Immature natural killer cell (primary cell): ENCODE measurements at regions not wholly inside any gene's neighbourhood (a gene's known extent, or its start where the extent isn't known, plus 50 kb on each side); places are given as distances from the start of the nearest gene placed in this dataset.

Experiments
- DNase-seq, 3 donors: peaks; one replicate each; pipeline ENCODE4 v3.0.0; 2022; ENCODE audit warnings: mixed read lengths in 1 of 3
- H3K27ac Mint-ChIP-seq, 6 donors: one replicate each; pipeline ENCODE4 v1.8.0; 2020; ENCODE audit warnings: mixed read lengths in 6 of 6, mild to moderate bottlenecking in 5 of 6, inconsistent platforms in 4 of 6, moderate library complexity in 3 of 6
- H3K27me3 Mint-ChIP-seq, 3 donors: one replicate each; pipeline ENCODE4 v1.8.0; 2020 to 2021; ENCODE audit warnings: low read depth in 3 of 3, mild to moderate bottlenecking in 3 of 3, mixed read lengths in 3 of 3, moderate library complexity in 3 of 3, inconsistent platforms in 1 of 3
- H3K36me3 Mint-ChIP-seq, 3 donors: one replicate each; pipeline ENCODE4 v1.8.0; 2020; ENCODE audit warnings: mixed read lengths in 3 of 3, inconsistent platforms in 2 of 3, mild to moderate bottlenecking in 2 of 3
- H3K4me1 Mint-ChIP-seq, 2 donors: one replicate each; pipeline ENCODE4 v1.8.0; 2020; ENCODE audit warnings: inconsistent platforms in 2 of 2, mild to moderate bottlenecking in 2 of 2, mixed read lengths in 2 of 2, moderate library complexity in 1 of 2
- H3K4me3 Mint-ChIP-seq, 5 donors: one replicate each; pipeline ENCODE4 v1.8.0; 2020; ENCODE audit warnings: mild to moderate bottlenecking in 5 of 5, mixed read lengths in 5 of 5, inconsistent platforms in 3 of 5, moderate library complexity in 3 of 5
- H3K9me3 Mint-ChIP-seq, 6 donors: one replicate each; pipeline ENCODE4 v1.8.0; 2020; ENCODE audit warnings: mild to moderate bottlenecking in 6 of 6, mixed read lengths in 6 of 6, inconsistent platforms in 4 of 6, moderate library complexity in 3 of 6

DNA sequence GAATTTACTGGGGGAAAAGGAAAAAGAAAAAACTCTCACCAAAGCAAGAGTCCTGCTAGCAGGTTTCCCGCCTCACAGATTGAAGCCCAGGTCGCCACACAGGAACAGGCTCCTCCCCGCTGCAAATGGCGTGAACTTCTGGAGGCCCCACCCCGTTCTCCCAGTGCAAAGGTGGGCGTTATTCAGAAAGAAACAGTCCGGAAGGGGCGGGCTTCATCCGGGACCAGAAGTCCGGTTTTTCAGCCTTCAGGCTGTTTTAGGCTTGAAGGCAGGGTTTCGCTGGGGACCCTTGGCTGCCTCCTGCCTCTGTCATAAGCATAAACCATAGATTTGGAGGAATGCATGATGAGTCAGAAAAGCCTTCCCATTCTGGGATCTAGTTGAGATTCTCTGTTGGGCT, 148.3 kb upstream of the POU2AF2 start:
- Mint-ChIP-seq H3K4me3 (peak overlapping the region in 2 of 5 donors; percentile 11 to 73), H3K36me3 (no peaks in the 10 kb centered on the region), H3K27ac (no peak overlapping the region)

GRCh38 chr11:111095327-111095726, 150.2 kb upstream of the POU2AF2 start:
- no peak for DNase-seq
- H3K27ac Mint-ChIP-seq, result no peak overlapping the region
- peaks cover 0 to 2% (median 0%) of the 10 kb centered on the region in 6 donors for H3K9me3 Mint-ChIP-seq
- peaks cover 0 to 6% of the 10 kb centered on the region in 2 donors for H3K4me1 Mint-ChIP-seq
- peaks cover 2 to 3% (median 2%) of the 10 kb centered on the region in 3 donors for H3K27me3 Mint-ChIP-seq
- peaks cover 0 to 4% (median 0%) of the 10 kb centered on the region in 3 donors for H3K36me3 Mint-ChIP-seq
- H3K4me3 Mint-ChIP-seq, result no peak overlapping the region

More for the DNA sequence above, 148.3 kb upstream of the POU2AF2 start:
- peaks cover 0 to 2% (median 0%) of the 10 kb centered on the region in 6 donors for H3K9me3 Mint-ChIP-seq
- DNase-seq, result no peak
- H3K4me1 Mint-ChIP-seq, result peaks cover 0 to 6% of the 10 kb centered on the region in 2 donors
- H3K27me3 Mint-ChIP-seq, result peaks cover 2 to 3% (median 2%) of the 10 kb centered on the region in 3 donors

DNA sequence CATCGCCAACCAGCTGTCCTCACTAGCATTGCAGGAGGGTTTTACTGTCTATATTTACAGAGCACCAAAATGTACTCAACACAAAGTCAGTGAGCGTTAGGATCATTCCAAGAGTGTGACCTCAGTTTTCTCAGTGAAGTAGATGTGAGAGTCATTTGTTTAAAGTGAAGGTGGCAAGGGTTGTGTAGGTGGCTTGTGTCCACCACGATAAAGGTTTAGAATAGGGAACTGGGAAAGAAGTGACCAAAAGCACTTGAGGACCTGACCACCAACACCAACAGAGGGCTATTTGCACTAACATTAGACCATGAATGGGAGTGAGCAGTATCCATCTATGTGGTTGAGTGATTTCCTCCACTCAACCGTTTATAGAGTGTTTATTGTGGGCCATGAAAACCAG, 152.5 kb upstream of the POU2AF2 start:
- H3K36me3 Mint-ChIP-seq, result peaks cover 0 to 4% (median 0%) of the 10 kb centered on the region in 3 donors
- H3K9me3 Mint-ChIP-seq, result peaks cover 0 to 2% (median 0%) of the 10 kb centered on the region in 6 donors
- no peak for DNase-seq
- no peak overlapping the region for H3K27ac Mint-ChIP-seq
- H3K4me3 Mint-ChIP-seq, result no peak overlapping the region
- peaks cover 0 to 3% (median 2%) of the 10 kb centered on the region in 3 donors for H3K27me3 Mint-ChIP-seq
- peaks cover 0 to 6% of the 10 kb centered on the region in 2 donors for H3K4me1 Mint-ChIP-seq

GRCh38 chr11:111091321-111091938, 154.1 kb upstream of the POU2AF2 start:
- Mint-ChIP-seq H3K36me3 (peaks cover 0 to 4% (median 0%) of the 10 kb centered on the region in 3 donors), H3K4me3 (no peak overlapping the region), H3K9me3 (peaks cover 0 to 2% (median 0%) of the 10 kb centered on the region in 6 donors), H3K27me3 (peaks cover 0 to 3% (median 2%) of the 10 kb centered on the region in 3 donors), H3K27ac (no peak overlapping the region), H3K4me1 (no peaks in the 10 kb centered on the region)
- no peak for DNase-seq

DNA sequence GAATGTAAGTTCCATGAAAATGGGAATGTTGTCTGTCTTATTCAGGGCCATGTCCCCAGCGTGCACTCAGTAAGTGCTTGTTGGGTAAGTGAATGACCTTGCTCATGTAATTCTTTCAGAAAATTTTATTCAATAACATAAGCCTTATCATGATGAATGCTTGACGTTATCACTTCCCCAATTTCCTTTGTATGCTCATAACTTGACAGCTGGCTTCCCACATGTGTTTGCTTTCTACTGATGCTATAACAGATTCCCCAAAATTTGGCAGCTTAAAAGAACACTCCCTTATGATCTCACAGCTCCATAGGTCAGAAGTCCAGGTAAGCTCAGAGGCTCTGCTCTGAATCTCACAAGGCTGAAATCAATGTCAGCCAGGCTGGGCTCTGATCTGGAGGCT, 155.8 kb upstream of the POU2AF2 start:
- Mint-ChIP-seq H3K27me3 (peaks cover 0 to 2% (median 0%) of the 10 kb centered on the region in 3 donors), H3K27ac (no peak overlapping the region), H3K4me3 (no peak overlapping the region)

DNA sequence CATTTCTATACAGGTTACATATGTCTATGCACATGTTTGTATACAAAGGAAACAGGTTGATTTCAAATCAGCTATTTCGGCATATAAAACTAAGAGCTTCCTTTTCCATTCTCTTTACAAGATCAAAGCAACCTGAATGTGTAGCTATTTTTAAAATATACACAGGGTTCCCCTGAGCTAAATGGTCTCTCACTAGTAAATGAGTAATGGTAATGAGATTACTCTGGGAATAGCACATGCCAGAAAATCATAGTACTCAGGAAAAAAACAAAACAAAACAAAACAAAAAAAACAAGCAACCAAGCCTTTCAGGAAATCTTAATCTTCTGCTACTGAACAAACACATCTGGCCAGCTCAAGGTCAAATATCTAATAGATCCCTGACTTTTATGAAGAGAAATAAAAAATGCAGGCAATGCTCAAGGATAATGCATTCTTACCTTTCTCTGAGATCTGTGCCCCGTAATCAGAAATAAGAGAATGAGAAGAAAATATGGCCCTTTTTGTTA, 156.6 kb upstream of the POU2AF2 start:
- Mint-ChIP-seq H3K9me3 (peaks cover 0 to 2% (median 0%) of the 10 kb centered on the region in 6 donors), H3K27ac (no peak overlapping the region), H3K27me3 (peaks cover 0 to 2% (median 0%) of the 10 kb centered on the region in 3 donors), H3K4me3 (no peak overlapping the region), H3K36me3 (peaks cover 0 to 4% (median 0%) of the 10 kb centered on the region in 3 donors), H3K4me1 (no peaks in the 10 kb centered on the region)
- no peak for DNase-seq

More for the DNA sequence above, 155.8 kb upstream of the POU2AF2 start:
- Mint-ChIP-seq H3K9me3 (peaks cover 0 to 2% (median 0%) of the 10 kb centered on the region in 6 donors), H3K36me3 (peaks cover 0 to 4% (median 0%) of the 10 kb centered on the region in 3 donors), H3K4me1 (no peaks in the 10 kb centered on the region)
- DNase-seq, result no peak

- Mint-ChIP-seq H3K36me3 (no peaks in the 10 kb centered on the region), H3K9me3 (peaks cover 0 to 2% (median 0%) of the 10 kb centered on the region in 6 donors), H3K27me3 (no peaks in the 10 kb centered on the region), H3K4me1 (no peaks in the 10 kb centered on the region), H3K4me3 (no peak overlapping the region), H3K27ac (no peak overlapping the region)
- DNase-seq, result no peak
These were observed 159.5 kb upstream of the POU2AF2 start for GRCh38 chr11:111086058-111086457.

GRCh38 chr11:111082664-111083063, 162.9 kb upstream of the POU2AF2 start:
- no peaks in the 10 kb centered on the region for H3K9me3 Mint-ChIP-seq
- DNase-seq, result no peak
- no peaks in the 10 kb centered on the region for H3K4me1 Mint-ChIP-seq
- no peaks in the 10 kb centered on the region for H3K36me3 Mint-ChIP-seq
- H3K4me3 Mint-ChIP-seq, result no peak overlapping the region
- H3K27me3 Mint-ChIP-seq, result peaks cover 0 to 1% (median 0%) of the 10 kb centered on the region in 3 donors
- H3K27ac Mint-ChIP-seq, result no peak overlapping the region

GRCh38 chr11:111081021-111081511, 164.5 kb upstream of the POU2AF2 start:
- Mint-ChIP-seq H3K4me3 (no peak overlapping the region), H3K27ac (no peak overlapping the region), H3K9me3 (no peaks in the 10 kb centered on the region), H3K4me1 (no peaks in the 10 kb centered on the region), H3K27me3 (peaks cover 0 to 1% (median 0%) of the 10 kb centered on the region in 3 donors), H3K36me3 (no peaks in the 10 kb centered on the region)
- DNase-seq, result no peak

DNA sequence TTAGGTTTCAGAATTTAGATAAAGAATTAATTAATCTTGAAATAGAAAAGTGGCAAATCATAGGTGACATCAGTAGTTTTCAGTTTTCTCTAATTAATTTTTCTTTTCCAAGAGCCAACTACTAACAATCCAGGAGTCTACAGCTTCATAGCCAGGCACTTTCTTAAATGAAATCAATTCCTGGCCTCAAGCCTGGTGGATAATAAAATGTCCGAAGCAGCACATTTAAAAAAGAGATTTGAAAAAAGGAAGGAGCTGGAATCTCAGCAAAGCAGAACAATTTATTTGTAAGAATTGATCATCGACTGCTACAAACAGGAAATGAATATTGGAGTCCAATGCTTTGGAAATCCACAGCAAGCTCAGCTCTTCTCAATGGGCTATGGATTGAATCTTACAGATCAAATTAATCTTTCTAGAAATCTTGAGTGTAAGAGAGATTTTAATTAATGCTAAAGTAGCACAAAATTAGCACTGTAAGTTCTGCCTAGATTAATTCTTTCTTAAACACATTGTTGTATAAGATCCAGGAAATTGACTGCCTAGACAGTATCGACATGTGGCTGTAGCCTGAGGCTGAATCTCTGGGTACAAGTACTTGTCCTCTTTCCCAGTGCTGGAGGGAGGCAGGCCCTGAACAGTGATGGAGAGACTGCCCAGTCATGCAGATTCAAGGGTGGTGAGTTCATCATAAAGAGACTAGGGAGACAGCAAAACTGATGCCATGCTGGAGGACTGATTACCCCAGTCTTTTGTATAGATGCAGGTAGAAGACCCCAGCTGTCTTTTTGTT, 167.8 kb upstream of the POU2AF2 start:
- H3K4me3 Mint-ChIP-seq, result no peak overlapping the region
- H3K27me3 Mint-ChIP-seq, result peaks cover 0 to 2% (median 1%) of the 10 kb centered on the region in 3 donors
- H3K36me3 Mint-ChIP-seq, result no peaks in the 10 kb centered on the region
- DNase-seq, result no peak
- no peak overlapping the region for H3K27ac Mint-ChIP-seq
- no peaks in the 10 kb centered on the region for H3K9me3 Mint-ChIP-seq
- no peaks in the 10 kb centered on the region for H3K4me1 Mint-ChIP-seq

DNA sequence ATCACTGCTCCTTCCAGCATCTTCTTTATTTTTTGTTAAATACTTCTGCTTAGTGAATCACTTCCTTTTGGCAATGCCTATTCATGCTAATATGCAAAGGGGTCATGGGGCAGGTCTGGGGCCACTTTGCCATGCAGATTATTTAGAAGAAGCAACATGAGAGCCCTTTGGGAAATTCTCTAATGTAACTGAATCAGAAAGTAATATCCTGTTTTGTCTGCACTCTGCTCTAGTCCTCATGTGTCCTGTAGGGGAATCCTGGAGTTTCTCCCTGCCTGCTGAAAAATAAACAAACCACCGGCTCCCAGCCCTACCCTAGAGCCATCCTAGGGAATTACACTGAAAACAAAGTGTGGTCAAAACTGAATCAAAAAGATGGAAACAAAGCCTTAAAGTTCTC, 176.5 kb upstream of the POU2AF2 start:
- no peak for DNase-seq
- Mint-ChIP-seq H3K4me1 (no peaks in the 10 kb centered on the region), H3K4me3 (no peak overlapping the region), H3K9me3 (peaks cover 0 to 7% (median under 1%) of the 10 kb centered on the region in 6 donors), H3K36me3 (no peaks in the 10 kb centered on the region), H3K27ac (no peak overlapping the region), H3K27me3 (peaks cover 0 to 4% (median 3%) of the 10 kb centered on the region in 3 donors)

- Mint-ChIP-seq H3K4me3 (no peak overlapping the region), H3K36me3 (no peaks in the 10 kb centered on the region), H3K27me3 (peaks cover 0 to 3% (median 3%) of the 10 kb centered on the region in 3 donors), H3K27ac (no peak overlapping the region), H3K4me1 (no peaks in the 10 kb centered on the region), H3K9me3 (peaks cover 0 to 7% (median under 1%) of the 10 kb centered on the region in 6 donors)
- DNase-seq, result no peak
These were observed 177.5 kb upstream of the POU2AF2 start for GRCh38 chr11:111067994-111068393.

DNA sequence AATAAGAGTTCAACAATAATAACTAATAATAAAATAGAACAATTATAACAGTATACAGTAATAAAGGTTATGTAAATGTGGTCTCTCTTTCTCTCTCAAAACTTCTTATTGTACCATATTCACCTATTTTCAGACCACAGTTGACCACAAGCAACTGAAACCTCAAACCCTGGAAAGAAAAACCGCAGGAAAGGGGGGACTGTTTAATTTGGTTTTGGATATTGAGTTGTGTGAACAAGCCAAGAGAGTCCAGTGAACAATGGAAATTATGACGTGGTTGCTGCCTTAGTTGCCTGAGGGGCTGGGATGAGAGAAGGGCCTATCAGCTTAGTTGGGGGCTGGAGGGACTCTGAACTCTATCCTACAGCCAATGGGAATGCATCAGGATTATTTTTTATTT, 178.7 kb upstream of the POU2AF2 start:
- Mint-ChIP-seq H3K4me3 (no peak overlapping the region), H3K27ac (no peak overlapping the region), H3K27me3 (peaks cover 0 to 3% (median 3%) of the 10 kb centered on the region in 3 donors), H3K36me3 (no peaks in the 10 kb centered on the region), H3K4me1 (no peaks in the 10 kb centered on the region), H3K9me3 (peaks cover 0 to 7% (median under 1%) of the 10 kb centered on the region in 6 donors)
- no peak for DNase-seq
